ENCODE measurements at regions not wholly inside any gene's neighbourhood (a gene's known extent, or its start where the extent isn't known, plus 50 kb on each side); places are given as distances from the start of the nearest gene placed in this dataset.

DNA sequence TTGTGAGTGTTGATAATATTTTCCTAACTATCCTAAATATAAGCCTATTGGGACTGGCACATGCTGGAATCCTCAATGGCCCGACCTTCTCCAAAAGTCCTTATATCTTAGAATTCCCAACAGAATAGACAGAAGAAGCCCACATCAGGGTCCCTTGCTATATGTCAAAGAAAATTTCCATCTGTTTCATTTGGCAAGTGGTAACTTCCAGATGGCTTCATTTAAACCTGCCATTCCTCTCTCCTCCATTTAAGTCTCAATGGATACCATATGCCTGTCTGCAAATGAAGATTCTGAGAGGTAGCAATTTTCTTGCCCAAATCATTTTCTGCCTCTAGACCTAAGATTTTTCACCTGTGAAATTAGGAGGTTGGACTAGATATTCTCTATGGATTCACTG, 73.1 kb upstream of the KCNA4 start:
- ATAC-seq (no peak), FAIRE-seq (no peak), DNase-seq (no peak)
- H3K4me3 ChIP-seq, result no peak overlapping the region
- H3K36me3 ChIP-seq, result no peaks in the 10 kb centered on the region
- TF ChIP-seq, protein P1, sequence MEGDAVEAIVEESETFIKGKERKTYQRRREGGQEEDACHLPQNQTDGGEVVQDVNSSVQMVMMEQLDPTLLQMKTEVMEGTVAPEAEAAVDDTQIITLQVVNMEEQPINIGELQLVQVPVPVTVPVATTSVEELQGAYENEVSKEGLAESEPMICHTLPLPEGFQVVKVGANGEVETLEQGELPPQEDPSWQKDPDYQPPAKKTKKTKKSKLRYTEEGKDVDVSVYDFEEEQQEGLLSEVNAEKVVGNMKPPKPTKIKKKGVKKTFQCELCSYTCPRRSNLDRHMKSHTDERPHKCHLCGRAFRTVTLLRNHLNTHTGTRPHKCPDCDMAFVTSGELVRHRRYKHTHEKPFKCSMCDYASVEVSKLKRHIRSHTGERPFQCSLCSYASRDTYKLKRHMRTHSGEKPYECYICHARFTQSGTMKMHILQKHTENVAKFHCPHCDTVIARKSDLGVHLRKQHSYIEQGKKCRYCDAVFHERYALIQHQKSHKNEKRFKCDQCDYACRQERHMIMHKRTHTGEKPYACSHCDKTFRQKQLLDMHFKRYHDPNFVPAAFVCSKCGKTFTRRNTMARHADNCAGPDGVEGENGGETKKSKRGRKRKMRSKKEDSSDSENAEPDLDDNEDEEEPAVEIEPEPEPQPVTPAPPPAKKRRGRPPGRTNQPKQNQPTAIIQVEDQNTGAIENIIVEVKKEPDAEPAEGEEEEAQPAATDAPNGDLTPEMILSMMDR (IDR thresholded peaks at IDR 0.05), result no peak
- no peaks in the 10 kb centered on the region for H3K4me1 ChIP-seq
- 72 to 73% methylated on average over 1 of the region's 1 CpG for WGBS, 2 donors
- no peaks in the 10 kb centered on the region for H3K9me3 ChIP-seq
- intact Hi-C loops (cut with DNase I), result no loop called here
- H3K27ac ChIP-seq, result no peak overlapping the region
- no peaks in the 10 kb centered on the region for H3K27me3 ChIP-seq

DNA sequence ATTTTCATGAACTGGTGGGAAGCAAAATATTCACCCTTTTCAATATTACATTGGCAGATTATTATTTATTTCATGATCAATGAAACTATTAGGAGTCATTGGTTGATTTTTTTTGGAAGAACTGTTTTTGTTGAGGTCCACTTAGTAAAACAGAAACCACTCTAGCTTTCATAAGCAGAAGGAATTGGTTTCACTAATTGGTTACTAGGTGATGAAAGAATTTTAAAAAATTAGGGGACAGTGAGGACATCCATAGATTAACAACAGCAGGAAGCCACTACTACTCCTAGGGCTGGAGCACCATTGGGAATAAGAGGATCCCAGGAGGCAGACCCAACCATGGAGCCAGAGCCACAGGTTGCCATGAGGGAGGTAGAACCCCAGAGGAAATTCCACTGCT, 74.4 kb upstream of the KCNA4 start:
- Histone ChIP-seq H3K27me3 (no peaks in the 10 kb centered on the region), H3K36me3 (no peaks in the 10 kb centered on the region), H3K4me3 (no peak overlapping the region), H3K9me3 (no peaks in the 10 kb centered on the region), H3K27ac (no peak overlapping the region), H3K4me1 (no peaks in the 10 kb centered on the region)
- TF ChIP-seq, protein P1 (IDR thresholded peaks at IDR 0.05), result no peak
- FAIRE-seq (no peak), ATAC-seq (no peak), DNase-seq (no peak)
- intact Hi-C loops (cut with DNase I), result no loop called here

DNA sequence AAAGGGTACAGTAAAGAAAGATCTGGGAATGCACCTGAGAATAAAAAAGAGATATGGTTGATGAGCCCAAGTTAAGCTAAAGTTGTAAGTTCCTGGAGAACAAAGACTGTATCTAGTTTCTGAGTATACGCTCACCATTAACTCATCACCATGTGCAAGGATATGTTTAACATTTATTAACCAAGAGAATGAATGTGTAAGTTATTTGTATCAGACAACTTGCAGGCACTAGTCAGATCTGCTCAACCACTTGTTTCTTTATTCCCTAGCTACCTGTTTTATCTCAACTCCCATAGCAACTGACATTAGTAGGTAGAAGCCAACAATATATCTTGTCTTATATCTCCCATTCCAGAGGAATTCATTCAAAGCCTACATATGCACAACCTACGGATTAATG, 74.9 kb upstream of the KCNA4 start:
- no peaks in the 10 kb centered on the region for H3K4me1 ChIP-seq
- FAIRE-seq (no peak), DNase-seq (no peak), ATAC-seq (no peak)
- intact Hi-C loops (cut with DNase I), result no loop called here
- H3K27me3 ChIP-seq, result no peaks in the 10 kb centered on the region
- H3K4me3 ChIP-seq, result no peak overlapping the region
- no peaks in the 10 kb centered on the region for H3K9me3 ChIP-seq
- H3K27ac ChIP-seq, result no peak overlapping the region
- TF ChIP-seq, protein P1 (IDR thresholded peaks at IDR 0.05), result no peak
- no peaks in the 10 kb centered on the region for H3K36me3 ChIP-seq
- WGBS, 2 donors, result 61 to 65% methylated on average over 2 of the region's 2 CpGs

DNA sequence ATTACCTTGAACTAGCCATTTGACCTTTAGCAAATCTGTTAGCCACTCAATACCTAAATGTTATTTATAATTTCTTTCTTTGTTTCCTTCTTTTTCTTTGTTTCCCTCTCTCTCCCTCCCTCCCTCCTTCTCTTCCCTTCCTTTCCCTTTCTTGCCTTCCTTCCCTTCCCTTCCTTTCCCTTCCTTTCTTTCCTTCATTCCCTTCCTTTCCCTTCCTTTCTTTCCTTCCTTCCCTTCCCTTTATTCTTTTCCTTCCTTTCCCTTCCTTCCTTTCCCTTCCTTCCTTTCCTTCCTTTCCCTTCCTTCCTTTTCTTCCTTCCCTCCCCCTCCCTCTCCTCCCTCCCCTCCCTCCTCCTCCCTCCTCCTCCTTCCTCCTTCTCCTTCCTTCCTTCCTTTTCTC, 75.7 kb upstream of the KCNA4 start:
- H3K4me1 ChIP-seq, result no peaks in the 10 kb centered on the region
- TF ChIP-seq, protein P1 (IDR thresholded peaks at IDR 0.05), result no peak
- H3K27me3 ChIP-seq, result no peaks in the 10 kb centered on the region
- H3K9me3 ChIP-seq, result no peaks in the 10 kb centered on the region
- no peak for DNase-seq
- ATAC-seq, result no peak
- no peaks in the 10 kb centered on the region for H3K36me3 ChIP-seq
- FAIRE-seq, result no peak
- H3K27ac ChIP-seq, result no peak overlapping the region
- H3K4me3 ChIP-seq, result no peak overlapping the region
- intact Hi-C loops (cut with DNase I), result no loop called here

DNA sequence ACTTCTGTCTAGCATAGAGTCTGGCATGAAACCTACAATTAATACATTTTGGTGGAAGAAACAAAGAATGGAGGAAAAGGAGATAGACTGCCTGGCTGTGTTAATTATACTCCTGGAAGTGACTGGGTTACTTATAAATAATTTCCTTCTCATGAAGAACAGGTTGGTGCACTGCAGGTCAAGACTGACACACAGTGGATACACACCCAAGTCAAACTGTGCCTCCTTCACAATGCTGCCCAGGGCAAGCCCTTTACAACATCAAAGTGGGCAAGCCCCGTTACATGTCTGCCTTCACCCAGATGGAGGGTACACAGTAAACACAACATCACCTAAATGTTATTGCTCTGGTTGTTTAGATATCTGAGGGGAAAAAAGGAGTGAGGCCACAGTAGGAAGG, 83.7 kb upstream of the KCNA4 start:
- TF ChIP-seq, protein P1 (IDR thresholded peaks at IDR 0.05), result no peak
- FAIRE-seq (no peak), DNase-seq (no peak), ATAC-seq (no peak)
- 53 to 55% methylated on average over 1 of the region's 1 CpG for WGBS, 2 donors
- no peaks in the 10 kb centered on the region for H3K27me3 ChIP-seq
- intact Hi-C loops (cut with DNase I), result no loop called here
- H3K4me1 ChIP-seq, result no peaks in the 10 kb centered on the region
- H3K4me3 ChIP-seq, result no peak overlapping the region
- H3K9me3 ChIP-seq, result no peaks in the 10 kb centered on the region
- no peak overlapping the region for H3K27ac ChIP-seq
- H3K36me3 ChIP-seq, result no peaks in the 10 kb centered on the region
